HG02623 (cell line): ENCODE measurements at regions not wholly inside any gene's neighbourhood (a gene's known extent, or its start where the extent isn't known, plus 50 kb on each side); places are given as distances from the start of the nearest gene placed in this dataset.

Experiments
- ATAC-seq: cut with Tn5 transposase; IDR thresholded peaks from one replicate; pipeline ENCODE4 v1.9.1; 2021; ENCODE audit warnings: moderate library complexity; ENCODE audit not compliant: unreplicated experiment

DNA sequence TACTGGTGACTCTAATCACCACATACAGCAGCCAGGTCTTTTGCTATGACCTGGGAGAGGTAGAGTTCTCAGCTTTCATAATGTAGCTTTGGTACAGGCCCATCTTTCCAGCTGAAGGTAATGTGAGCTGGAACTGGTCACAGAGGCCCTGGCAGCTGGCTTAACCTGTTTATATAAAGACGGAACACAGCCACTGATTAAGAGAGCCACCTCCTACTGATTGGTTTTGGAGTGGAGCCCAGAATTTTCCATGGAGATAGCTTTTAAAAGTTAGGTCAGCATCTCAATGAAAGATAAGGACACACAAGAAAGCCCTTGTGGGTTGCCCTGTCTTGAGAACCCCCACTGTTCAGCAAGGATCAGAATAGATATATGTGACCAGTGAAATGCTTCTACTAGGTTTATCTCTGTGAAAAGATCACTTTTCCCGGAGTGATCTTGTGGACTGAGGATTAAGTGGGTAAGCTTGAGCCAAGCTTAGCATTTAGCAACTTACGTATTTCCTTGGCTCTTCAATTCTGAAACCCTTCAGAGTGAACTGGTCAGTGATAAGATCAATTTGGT lies 213.7 kb upstream of the CITED2 start:
- no peak for ATAC-seq

GRCh38 chr6:139587469-139587868 lies 213.0 kb upstream of the CITED2 start:
- ATAC-seq = no peak

DNA sequence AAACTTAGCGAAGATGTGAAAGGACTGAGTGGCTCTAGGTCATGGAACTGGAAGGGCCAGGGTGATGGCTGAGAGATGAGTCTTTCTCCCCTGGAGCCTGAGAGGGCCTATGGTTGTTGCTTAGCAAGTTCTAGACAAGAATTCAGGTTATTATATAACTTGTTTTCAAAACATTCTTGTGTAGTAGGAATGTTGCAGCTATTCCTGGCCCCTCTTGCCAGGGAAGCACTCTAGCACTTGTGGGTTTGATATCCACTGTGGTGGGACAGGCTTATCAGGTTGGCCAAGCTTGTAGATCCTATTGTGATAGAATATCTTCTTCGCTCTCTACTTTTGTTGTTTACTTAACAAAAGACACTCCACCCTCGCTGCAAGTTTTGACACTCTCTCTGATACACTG lies 211.8 kb upstream of the CITED2 start:
- no peak for ATAC-seq

DNA sequence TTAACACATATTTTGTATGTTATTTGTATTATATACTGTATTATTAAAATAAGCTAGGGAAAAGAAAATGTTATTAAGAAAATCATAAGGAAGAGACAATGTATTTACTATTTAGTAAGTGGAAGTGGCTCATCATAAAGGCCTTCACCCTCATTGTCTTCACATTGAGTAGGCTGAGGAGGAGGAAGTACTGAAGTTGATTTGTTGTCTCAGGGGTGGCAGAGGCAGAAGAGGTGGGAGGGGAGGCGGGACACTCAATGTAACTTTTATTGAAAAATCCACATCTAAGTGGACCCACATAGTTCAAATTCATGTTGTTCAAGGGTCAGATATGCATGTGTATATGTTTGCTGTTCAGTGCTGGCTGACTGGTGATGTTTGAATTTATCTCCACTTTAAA lies 210.2 kb upstream of the CITED2 start:
- no peak for ATAC-seq

- ATAC-seq = no peak
These were observed 209.0 kb upstream of the CITED2 start for GRCh38 chr6:139583420-139583819.

DNA sequence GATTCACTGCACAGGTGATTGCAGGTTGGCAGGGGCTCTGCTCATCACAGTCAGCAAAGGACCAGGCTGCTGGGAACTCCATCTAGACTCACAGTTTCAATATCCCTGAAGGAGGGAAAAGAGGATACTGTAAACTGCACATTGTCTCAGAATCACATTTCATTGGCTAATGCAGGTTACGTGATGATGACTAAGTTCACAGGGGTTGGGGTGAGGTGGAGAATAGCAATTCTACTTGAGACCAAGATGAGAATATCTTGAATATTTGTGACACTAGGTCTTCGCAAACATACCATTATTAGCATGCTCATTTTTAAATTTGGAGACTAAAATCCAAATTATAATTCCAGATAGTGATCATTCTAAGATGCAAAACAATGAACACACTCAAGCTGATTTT lies 208.5 kb upstream of the CITED2 start:
- no peak for ATAC-seq

DNA sequence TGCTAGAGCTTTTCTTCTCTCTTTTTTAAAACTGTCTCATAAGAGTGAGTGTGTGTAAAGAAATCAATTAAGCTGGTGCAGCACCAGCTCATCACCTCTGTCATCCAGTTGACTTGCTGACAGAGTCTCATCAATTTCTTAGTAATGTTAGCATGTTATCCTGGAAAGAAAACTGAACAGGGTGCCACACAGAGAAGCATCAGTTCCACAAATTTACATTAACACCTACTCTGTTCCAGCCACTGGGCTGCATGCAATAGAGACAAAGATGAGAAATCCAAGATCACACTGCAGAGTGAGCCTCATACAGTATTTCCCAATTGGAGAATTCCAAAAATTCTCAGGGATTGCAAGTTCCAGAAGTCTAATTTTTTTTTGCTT lies 207.0 kb upstream of the CITED2 start:
- no peak for ATAC-seq

- ATAC-seq = peak; percentile 93
These were observed 206.4 kb upstream of the CITED2 start for GRCh38 chr6:139580592-139581484.

GRCh38 chr6:139577763-139578604 lies 203.5 kb upstream of the CITED2 start:
- ATAC-seq = no peak

DNA sequence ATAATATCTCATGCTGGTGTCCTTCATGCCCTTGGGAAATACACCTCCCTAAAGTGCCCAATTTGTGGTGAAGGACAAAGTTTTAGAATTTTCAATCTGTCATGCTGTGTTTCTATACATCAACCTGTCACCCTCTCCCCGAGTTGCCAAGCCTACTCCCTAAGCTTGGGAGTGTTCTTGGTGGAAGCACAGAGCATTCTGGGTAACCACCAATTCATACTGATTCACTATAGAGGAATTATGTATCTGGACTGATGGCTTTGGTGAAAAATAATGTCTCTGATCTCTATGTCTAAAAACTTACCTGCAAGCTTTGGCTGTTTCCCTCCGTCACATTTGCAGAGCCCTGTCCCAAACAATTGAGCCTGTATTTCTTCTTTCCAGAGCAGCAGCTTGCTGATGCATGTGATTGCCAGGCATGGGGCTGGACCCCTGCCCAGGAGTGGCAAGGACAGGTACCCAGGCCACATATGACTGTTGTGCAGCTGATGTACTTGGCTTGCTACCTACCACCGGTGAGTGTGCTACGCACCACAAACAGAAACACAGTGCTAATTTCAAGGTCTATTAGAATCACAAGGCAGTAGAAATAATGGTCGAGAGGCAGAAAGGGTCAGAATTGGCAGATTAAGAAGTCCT lies 202.8 kb upstream of the CITED2 start:
- ATAC-seq = no peak

DNA sequence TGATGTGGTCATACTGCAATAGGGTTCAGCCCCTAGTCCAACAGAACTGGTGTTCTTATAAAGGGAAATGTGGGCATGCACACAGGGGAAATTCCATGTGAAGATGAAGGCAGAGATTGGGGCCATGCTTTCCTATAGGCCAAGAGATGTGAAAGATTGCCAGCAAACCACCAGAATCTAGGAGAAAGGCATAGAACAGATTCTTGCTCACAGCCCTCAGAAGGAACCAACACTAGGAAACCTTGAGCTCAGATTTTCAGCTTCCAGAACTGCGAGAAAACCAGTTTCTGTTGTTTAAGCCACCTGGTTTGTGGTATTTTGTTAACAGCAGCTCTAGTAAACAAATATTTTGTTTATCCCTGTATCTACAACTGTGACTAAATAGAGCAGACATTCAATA lies 197.6 kb upstream of the CITED2 start:
- ATAC-seq = no peak

- ATAC-seq = no peak
These were observed 195.7 kb upstream of the CITED2 start for GRCh38 chr6:139570166-139570565.

GRCh38 chr6:139569566-139569965 lies 195.1 kb upstream of the CITED2 start:
- no peak for ATAC-seq

GRCh38 chr6:139568956-139569538 lies 194.6 kb upstream of the CITED2 start:
- no peak for ATAC-seq

DNA sequence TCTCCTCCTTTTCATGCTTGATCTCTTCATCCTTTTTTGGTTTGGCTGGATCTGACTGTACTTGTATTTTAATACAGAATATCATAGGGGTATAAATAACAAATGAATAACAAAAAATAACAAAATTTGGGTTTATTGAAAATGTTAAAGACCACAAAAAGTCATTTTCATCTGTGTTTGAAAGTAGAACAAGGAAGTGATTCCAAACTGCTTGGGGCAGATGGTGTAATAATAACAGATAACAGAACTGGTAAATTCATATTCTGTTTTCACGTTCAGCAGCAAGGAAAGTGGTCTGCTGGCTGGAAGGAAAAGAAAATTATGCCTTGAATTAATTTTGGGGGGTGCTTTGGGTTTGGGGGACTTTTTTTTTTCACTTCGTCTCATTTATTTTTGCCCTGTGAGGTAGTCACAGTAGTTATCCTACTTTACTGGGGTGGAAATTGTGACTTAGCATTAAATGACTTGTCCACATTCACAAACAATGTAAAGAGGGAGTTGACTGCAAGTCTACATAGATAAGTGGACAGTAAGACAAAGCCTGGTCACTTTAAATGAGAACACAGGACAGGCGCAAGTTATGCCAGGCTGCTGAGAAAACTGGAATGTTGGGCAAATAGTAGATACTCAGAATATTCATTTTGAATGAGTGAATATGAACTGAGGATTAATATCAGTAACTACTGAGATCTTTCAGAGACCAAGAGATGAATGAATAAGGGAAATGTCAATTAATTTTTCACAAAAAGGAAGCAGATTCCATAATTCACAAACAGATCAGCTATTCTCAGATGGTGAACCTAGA lies 193.9 kb upstream of the CITED2 start:
- ATAC-seq = peak; percentile 45

GRCh38 chr6:139567095-139567494 lies 192.6 kb upstream of the CITED2 start:
- no peak for ATAC-seq

DNA sequence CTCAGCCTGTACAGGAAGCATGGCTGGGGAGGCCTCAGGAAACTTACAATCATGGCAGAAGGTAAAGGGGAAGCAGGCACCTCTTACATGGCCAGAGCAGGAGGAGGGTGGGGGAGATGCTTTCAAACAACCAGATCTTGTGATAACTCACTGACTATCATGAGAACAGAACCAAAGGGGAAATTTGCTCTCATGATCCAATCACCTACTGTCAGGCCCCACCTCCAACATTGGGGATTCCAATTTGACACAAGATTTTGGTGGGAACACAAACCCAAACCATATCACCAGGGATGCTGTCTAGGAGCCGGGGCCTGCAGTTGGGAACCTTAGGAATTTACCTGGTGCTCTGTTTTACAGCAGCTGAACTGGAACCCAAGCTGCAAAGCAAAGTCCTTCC lies 191.1 kb upstream of the CITED2 start:
- no peak for ATAC-seq

GRCh38 chr6:139557547-139557946 lies 183.1 kb upstream of the CITED2 start:
- no peak for ATAC-seq

- no peak for ATAC-seq
These were observed 182.1 kb upstream of the CITED2 start for GRCh38 chr6:139556532-139556931.

DNA sequence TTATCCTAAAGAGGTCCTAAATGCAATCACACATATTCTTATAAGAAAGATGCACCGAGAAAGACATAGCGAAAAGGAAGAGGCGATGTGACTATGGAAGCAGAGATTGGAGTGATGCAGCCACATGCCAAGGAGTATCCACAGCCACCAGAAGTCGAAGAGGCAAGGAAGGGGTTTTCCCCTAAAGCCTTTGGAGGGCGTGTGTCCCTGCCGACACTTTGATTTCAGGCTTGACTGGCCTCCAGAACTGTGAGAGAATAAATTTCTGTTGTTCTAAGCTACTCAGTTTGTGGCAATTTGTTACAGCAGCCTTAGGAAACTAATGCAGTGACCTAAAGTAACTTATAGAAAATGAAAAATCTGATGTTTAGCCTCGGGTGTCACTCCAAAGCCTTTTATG lies 179.5 kb upstream of the CITED2 start:
- no peak for ATAC-seq
